Loucy (cell line): ENCODE measurements at regions not wholly inside any gene's neighbourhood (a gene's known extent, or its start where the extent isn't known, plus 50 kb on each side); places are given as distances from the start of the nearest gene placed in this dataset.

ENCODE experiments used
- H2AFZ ChIP-seq: fragments of 200-600 bp; sonication (generic); 2 replicates; pipeline ENCODE4 v1.6.0; 2016; ENCODE audit warnings: antibody characterized with exemption, mild to moderate bottlenecking, low read length, moderate library complexity
- H3F3A ChIP-seq: fragments of 200-600 bp; 2 replicates; pipeline ENCODE4 v1.6.0; 2016; ENCODE audit warnings: antibody characterized with exemption, low read depth, mild to moderate bottlenecking
- H3K27me3 ChIP-seq: fragments of 200-600 bp; sonication (generic); 2 replicates; pipeline ENCODE4 v1.6.1; 2014; ENCODE audit warnings: low read length, mild to moderate bottlenecking; ENCODE audit not compliant: insufficient read depth, poor library complexity, severe bottlenecking
- H3K36me3 ChIP-seq: fragments of 200-600 bp; sonication (generic); 2 replicates; pipeline ENCODE4 v1.6.1; 2016; ENCODE audit warnings: low read length; ENCODE audit not compliant: insufficient read depth
- H3K4me1 ChIP-seq: fragments of 200-600 bp; sonication (generic); 2 replicates; pipeline ENCODE4 v1.5.1; 2014; ENCODE audit warnings: low read length, mild to moderate bottlenecking; ENCODE audit not compliant: insufficient read depth, poor library complexity, severe bottlenecking
- H3K4me2 ChIP-seq: fragments of 200-600 bp; sonication (generic); 2 replicates; pipeline ENCODE4 v1.6.0; 2014; ENCODE audit warnings: antibody characterized with exemption, low read length, low read depth, mild to moderate bottlenecking; ENCODE audit not compliant: poor library complexity, severe bottlenecking
- H3K4me3 ChIP-seq: fragments of 200-600 bp; sonication (generic); 2 replicates; pipeline ENCODE4 v1.5.1; 2014; ENCODE audit warnings: low read length, mild to moderate bottlenecking, mixed read lengths; ENCODE audit not compliant: poor library complexity, severe bottlenecking
- H3K79me2 ChIP-seq: fragments of 200-600 bp; sonication (generic); 2 replicates; pipeline ENCODE4 v1.6.1; 2014; ENCODE audit warnings: low read length; ENCODE audit not compliant: insufficient read depth
- H3K9ac ChIP-seq: fragments of 200-600 bp; sonication (generic); 2 replicates; pipeline ENCODE4 v1.6.0; 2014; ENCODE audit warnings: mild to moderate bottlenecking, low read depth, low read length, moderate library complexity; ENCODE audit not compliant: poor library complexity, severe bottlenecking
- H3K9me2 ChIP-seq: fragments of 200-600 bp; sonication (generic); replicated peaks from 2 replicates; pipeline ENCODE4 v1.6.1; 2016; ENCODE audit warnings: low read depth, low read length, mixed read lengths
- H3K9me3 ChIP-seq: fragments of 200-600 bp; sonication (generic); 2 replicates; pipeline ENCODE4 v1.6.1; 2014; ENCODE audit warnings: mild to moderate bottlenecking, antibody characterized with exemption, low read length, low read depth; ENCODE audit not compliant: insufficient read depth
- H4K20me1 ChIP-seq: fragments of 200-600 bp; sonication (generic); 2 replicates; pipeline ENCODE4 v1.6.0; 2014; ENCODE audit warnings: antibody characterized with exemption, low read length, mild to moderate bottlenecking; ENCODE audit not compliant: insufficient read depth, poor library complexity, severe bottlenecking
- CTCF ChIP-seq: fragments of 200-600 bp; sonication (generic); conservative IDR thresholded peaks from 2 replicates; pipeline ENCODE4 v1.5.1; 2014; ENCODE audit warnings: mild to moderate bottlenecking, antibody characterized with exemption, low read length
- EZH2phosphoT487 ChIP-seq: fragments of 200-600 bp; IDR thresholded peaks from 2 replicates; pipeline ENCODE4 v1.6.1; 2018; ENCODE audit warnings: antibody characterized with exemption, mild to moderate bottlenecking, moderate library complexity, borderline replicate concordance

GRCh38 chr5:30850866-30851265, 342.6 kb upstream of the CDH6 start:
- TF ChIP-seq CTCF (no peak), EZH2phosphoT487 (no peak)
- no peaks in the 10 kb centered on the region for H3K79me2 ChIP-seq
- H3K36me3 ChIP-seq, result no peaks in the 10 kb centered on the region
- H3K27me3 ChIP-seq, result no peaks in the 10 kb centered on the region
- H3K9me3 ChIP-seq, result no peaks in the 10 kb centered on the region
- no peaks in the 10 kb centered on the region for H3K9me2 ChIP-seq
- no peak overlapping the region for H3K4me2 ChIP-seq
- H3K4me3 ChIP-seq, result no peak overlapping the region
- H3K9ac ChIP-seq, result no peak overlapping the region
- H4K20me1 ChIP-seq, result no peaks in the 10 kb centered on the region
- no peak overlapping the region for H2AFZ ChIP-seq
- H3F3A ChIP-seq, result no peaks in the 10 kb centered on the region
- H3K4me1 ChIP-seq, result peaks cover 4% of the 10 kb centered on the region

- Histone ChIP-seq H2AFZ (peak overlapping the region; percentile 74; the same call in 1 of the 2 replicates), H3K4me2 (no peak overlapping the region), H3K9me3 (no peaks in the 10 kb centered on the region), H3K36me3 (no peaks in the 10 kb centered on the region), H3K79me2 (no peaks in the 10 kb centered on the region), H3K9ac (no peak overlapping the region), H3K4me3 (no peak overlapping the region), H3K27me3 (no peaks in the 10 kb centered on the region), H3F3A (no peaks in the 10 kb centered on the region), H3K9me2 (no peaks in the 10 kb centered on the region), H3K4me1 (peaks cover 4% of the 10 kb centered on the region), H4K20me1 (no peaks in the 10 kb centered on the region)
- TF ChIP-seq CTCF, result no peak
- no peak for TF ChIP-seq EZH2phosphoT487
These were observed 343.4 kb upstream of the CDH6 start for GRCh38 chr5:30849931-30850710.

GRCh38 chr5:30846171-30846570, 347.3 kb upstream of the CDH6 start:
- no peak overlapping the region for H3K4me3 ChIP-seq
- no peaks in the 10 kb centered on the region for H4K20me1 ChIP-seq
- no peaks in the 10 kb centered on the region for H3K9me2 ChIP-seq
- no peak for TF ChIP-seq CTCF
- TF ChIP-seq EZH2phosphoT487, result no peak
- no peak overlapping the region for H3K4me2 ChIP-seq
- H3K27me3 ChIP-seq, result no peaks in the 10 kb centered on the region
- peaks cover 7% of the 10 kb centered on the region for H3K4me1 ChIP-seq
- H3K9me3 ChIP-seq, result no peaks in the 10 kb centered on the region
- no peak overlapping the region for H3K9ac ChIP-seq
- no peaks in the 10 kb centered on the region for H3K36me3 ChIP-seq
- H3K79me2 ChIP-seq, result no peaks in the 10 kb centered on the region
- no peaks in the 10 kb centered on the region for H3F3A ChIP-seq
- H2AFZ ChIP-seq, result no peak overlapping the region
